Neural crest cell (in vitro differentiated cells): ENCODE measurements at regions not wholly inside any gene's neighbourhood (a gene's known extent, or its start where the extent isn't known, plus 50 kb on each side); places are given as distances from the start of the nearest gene placed in this dataset.

Experiments used
- DNase-seq: peaks from one replicate; pipeline ENCODE4 v3.0.0; 2021; ENCODE audit warnings: low read depth, mixed read lengths, low spot score
- H3K27ac Mint-ChIP-seq: one replicate; pipeline ENCODE4 v1.8.0; 2021; ENCODE audit warnings: mild to moderate bottlenecking, mixed read lengths; ENCODE audit not compliant: unreplicated experiment
- H3K27me3 Mint-ChIP-seq: 2 replicates; pipeline ENCODE4 v1.8.0; 2021; ENCODE audit warnings: low read depth, mild to moderate bottlenecking, mixed read lengths
- H3K36me3 Mint-ChIP-seq: 2 replicates; pipeline ENCODE4 v1.8.0; 2021; ENCODE audit warnings: low read depth, mild to moderate bottlenecking, mixed read lengths
- H3K4me1 Mint-ChIP-seq: 2 replicates; pipeline ENCODE4 v1.8.0; 2021; ENCODE audit warnings: mixed read lengths
- H3K4me3 Mint-ChIP-seq: one replicate; pipeline ENCODE4 v1.8.0; 2021; ENCODE audit warnings: mild to moderate bottlenecking, mixed read lengths
- H3K9me3 Mint-ChIP-seq: 2 replicates; pipeline ENCODE4 v1.8.0; 2021; ENCODE audit warnings: mixed read lengths
- CTCF ChIP-seq: fragments of 200-600 bp; sonication (generic); conservative IDR thresholded peaks from 2 replicates; pipeline ENCODE4 v1.5.0; 2021; ENCODE audit warnings: antibody characterized with exemption, mild to moderate bottlenecking

- Mint-ChIP-seq H3K36me3 (peaks cover 10% of the 10 kb centered on the region), H3K4me1 (peaks cover 36% of the 10 kb centered on the region), H3K27me3 (no peaks in the 10 kb centered on the region), H3K4me3 (peak overlapping the region; percentile 3), H3K27ac (no peak overlapping the region), H3K9me3 (no peaks in the 10 kb centered on the region)
- no peak for DNase-seq
- TF ChIP-seq CTCF: no peak
Observed at GRCh38 chr1:75673885-75674284, 50.6 kb upstream of the ACADM start.
